GM12891 (cell line): ENCODE measurements at regions not wholly inside any gene's neighbourhood (a gene's known extent, or its start where the extent isn't known, plus 50 kb on each side); places are given as distances from the start of the nearest gene placed in this dataset.

Experiments
- POLR2A ChIP-seq: IDR thresholded peaks from 2 replicates; pipeline ENCODE4 v1.6.1; 2011; ENCODE audit warnings: low read depth, low read length, control low read depth
- POLR2AphosphoS5 ChIP-seq: IDR thresholded peaks from 2 replicates; pipeline ENCODE4 v1.6.1; 2011; ENCODE audit warnings: low read depth, low read length, control low read depth

GRCh38 chr9:8019636-8020035 is 220.1 kb upstream of the DMAC1 start:
- TF ChIP-seq POLR2A (no peak), POLR2AphosphoS5 (no peak)
